SK-N-SH (cell line): ENCODE measurements at regions not wholly inside any gene's neighbourhood (a gene's known extent, or its start where the extent isn't known, plus 50 kb on each side); places are given as distances from the start of the nearest gene placed in this dataset.

Source experiments
- CTCF ChIA-PET: fragments of 300-600, 350-600 bp; formaldehyde crosslinking; extraction: SDS; loops from one replicate; lab custom pipeline; 2021; lab: Yijun Ruan, JAX
- POLR2A ChIA-PET: fragments of 350-600 bp; sonication (Branson Sonifier 250); formaldehyde crosslinking; extraction: SDS; loops from one replicate; lab custom pipeline; 2020; ENCODE audit warnings: antibody characterized with exemption, inconsistent platforms; lab: Yijun Ruan, JAX
- DNase-seq: peaks from one replicate; pipeline ENCODE4 v3.0.0; 2012
- H2AFZ ChIP-seq: fragments of 200-600 bp; sonication (generic); 2 replicates; pipeline ENCODE4 v1.8.1; 2016; ENCODE audit warnings: antibody characterized with exemption, mild to moderate bottlenecking, low read depth
- H3F3A ChIP-seq: fragments of 200-600 bp; sonication (generic); replicated peaks from 2 replicates; pipeline ENCODE3; 2016; ENCODE audit warnings: antibody characterized with exemption, mild to moderate bottlenecking; ENCODE audit not compliant: insufficient read depth
- H3K27ac ChIP-seq, 2 experiments: fragments of 200-500 bp in 1 of 2; fragments of 200-600 bp in 1 of 2; sonication (Bioruptor generic) in 1 of 2; sonication (generic), shearing (Covaris generic) in 1 of 2; 2 replicates each; pipeline versions ENCODE4 v1.5.1 to v1.6.1; 2014 to 2016; ENCODE audit warnings: low read depth in 2 of 2, inconsistent platforms in 1 of 2, low read length in 1 of 2, mild to moderate bottlenecking in 1 of 2, mixed read lengths in 1 of 2
- H3K27me3 ChIP-seq: fragments of 200-600 bp; sonication (generic), shearing (Covaris generic); 2 replicates; pipeline ENCODE4 v1.6.1; 2016; ENCODE audit warnings: mixed run types; ENCODE audit not compliant: insufficient read depth
- H3K36me3 ChIP-seq, 2 experiments: fragments of 200-500 bp in 1 of 2; fragments of 200-600 bp in 1 of 2; sonication (Bioruptor generic) in 1 of 2; sonication (generic) in 1 of 2; replicated peaks in 1 of 2; 2 replicates each; pipeline versions ENCODE3 to v1.5.1; 2014 to 2016; ENCODE audit warnings: low read length in 1 of 2, mild to moderate bottlenecking in 1 of 2; ENCODE audit not compliant: insufficient read depth in 2 of 2, control insufficient read depth in 1 of 2
- H3K4me1 ChIP-seq, 2 experiments: fragments of 200-500 bp in 1 of 2; fragments of 200-600 bp in 1 of 2; sonication (Bioruptor generic) in 1 of 2; sonication (generic), shearing (Covaris generic) in 1 of 2; 2 replicates each; pipeline versions ENCODE4 v1.5.1 to v1.6.1; 2014 to 2016; ENCODE audit warnings: low read depth in 1 of 2, low read length in 1 of 2, mixed run types in 1 of 2; ENCODE audit not compliant: insufficient read depth in 2 of 2, control insufficient read depth in 1 of 2
- H3K4me2 ChIP-seq: fragments of 200-600 bp; sonication (generic), shearing (Covaris generic); 2 replicates; pipeline ENCODE4 v1.6.1; 2017; ENCODE audit warnings: mixed run types
- H3K4me3 ChIP-seq, 2 experiments: fragments of 200-500 bp in 1 of 2; fragments of 200-600 bp in 1 of 2; sonication (Bioruptor generic) in 1 of 2; sonication (generic), shearing (Covaris generic) in 1 of 2; 2 replicates each; pipeline versions ENCODE4 v1.5.1 to v1.8.1; 2014 to 2016; ENCODE audit warnings: low read depth in 2 of 2, inconsistent platforms in 1 of 2, low read length in 1 of 2, mild to moderate bottlenecking in 1 of 2, mixed read lengths in 1 of 2, moderate library complexity in 1 of 2
- H3K79me2 ChIP-seq: fragments of 200-600 bp; sonication (generic); 2 replicates; pipeline ENCODE4 v1.8.1; 2017; ENCODE audit warnings: mild to moderate bottlenecking; ENCODE audit not compliant: insufficient read depth
- H3K9ac ChIP-seq: fragments of 200-600 bp; sonication (generic); 2 replicates; pipeline ENCODE4 v1.6.1; 2017; ENCODE audit warnings: mixed run types
- H3K9me2 ChIP-seq: fragments of 200-600 bp; sonication (generic); 2 replicates; pipeline ENCODE4 v1.6.1; 2017; ENCODE audit warnings: mixed run types
- H3K9me3 ChIP-seq: fragments of 200-600 bp; sonication (generic); 2 replicates; pipeline ENCODE4 v1.6.1; 2017; ENCODE audit warnings: mixed run types, mild to moderate bottlenecking, moderate library complexity
- H4K20me1 ChIP-seq: fragments of 200-600 bp; sonication (generic); 2 replicates; pipeline ENCODE4 v1.6.1; 2017; ENCODE audit warnings: mild to moderate bottlenecking, mixed run types; ENCODE audit not compliant: insufficient read depth
- ELF1 ChIP-seq: IDR thresholded peaks from 2 replicates; pipeline ENCODE4 v1.4.0; 2012
- EP300 ChIP-seq, 2 experiments: IDR thresholded peaks; 2 replicates each; pipeline versions ENCODE4 v1.4.0 to v1.6.1; 2012; ENCODE audit warnings: borderline replicate concordance in 1 of 2, low read depth in 1 of 2, low read length in 1 of 2
- EZH2phosphoT487 ChIP-seq: fragments of 200-600 bp; sonication (generic); IDR thresholded peaks from 2 replicates; pipeline ENCODE4 v1.6.1; 2017; ENCODE audit warnings: low read depth, mixed run types, mild to moderate bottlenecking, antibody characterized with exemption, moderate library complexity, borderline replicate concordance
- FOXJ3 ChIP-seq: sonication (generic); formaldehyde crosslinking; IDR thresholded peaks from 2 replicates; pipeline ENCODE4 v1.5.1; 2020; ENCODE audit warnings: mild to moderate bottlenecking, missing genetic modification reagents
- FOXM1 ChIP-seq: IDR thresholded peaks from 2 replicates; pipeline ENCODE4 v1.4.0; 2012; ENCODE audit warnings: low read depth, mild to moderate bottlenecking
- GATA2 ChIP-seq: sonication (generic); formaldehyde crosslinking; IDR thresholded peaks from 2 replicates; pipeline ENCODE4 v1.5.0; 2020; ENCODE audit warnings: mild to moderate bottlenecking, missing genetic modification reagents
- MEF2A ChIP-seq: IDR thresholded peaks from 2 replicates; pipeline ENCODE4 v1.4.0; 2012; ENCODE audit warnings: low read depth, borderline replicate concordance
- NRF1 ChIP-seq: IDR thresholded peaks from 2 replicates; pipeline ENCODE4 v1.6.1; 2012; ENCODE audit warnings: low read depth, mild to moderate bottlenecking, low read length
- PBX3 ChIP-seq: IDR thresholded peaks from 2 replicates; pipeline ENCODE4; 2012
- POLR2AphosphoS5 ChIP-seq: IDR thresholded peaks from 2 replicates; pipeline ENCODE4 v1.6.1; 2012; ENCODE audit warnings: low read depth, low read length
- RCOR1 ChIP-seq: fragments of 150-350 bp; IDR thresholded peaks from 2 replicates; pipeline ENCODE4 v1.6.1; 2017; ENCODE audit warnings: antibody characterized with exemption, low read length
- REST ChIP-seq: IDR thresholded peaks from 2 replicates; pipeline ENCODE4 v1.6.1; 2012; ENCODE audit warnings: mild to moderate bottlenecking, low read depth, low read length, moderate library complexity
- RFX5 ChIP-seq: IDR thresholded peaks from 2 replicates; pipeline ENCODE4 v1.6.1; 2012; ENCODE audit warnings: mild to moderate bottlenecking, improper control_type of control experiment, low read length
- RXRA ChIP-seq: IDR thresholded peaks from 2 replicates; pipeline ENCODE4 v1.4.0; 2012; ENCODE audit warnings: low read depth, mild to moderate bottlenecking, borderline replicate concordance
- SMC3 ChIP-seq: IDR thresholded peaks from 2 replicates; pipeline ENCODE4 v1.6.1; 2012; ENCODE audit warnings: low read depth, low read length, improper control_type of control experiment
- TEAD4 ChIP-seq: IDR thresholded peaks from 2 replicates; pipeline ENCODE4 v1.4.0; 2012; ENCODE audit warnings: mild to moderate bottlenecking, borderline replicate concordance; ENCODE audit not compliant: insufficient read depth
- USF1 ChIP-seq: IDR thresholded peaks from 2 replicates; pipeline ENCODE4 v1.4.0; 2012; ENCODE audit warnings: low read depth, borderline replicate concordance
- USF2 ChIP-seq: fragments of 150-350 bp; IDR thresholded peaks from 2 replicates; pipeline ENCODE4 v1.6.1; 2017; ENCODE audit warnings: antibody characterized with exemption, low read length, low read depth, borderline replicate concordance
- ZBTB33 ChIP-seq: IDR thresholded peaks from 2 replicates; pipeline ENCODE4 v1.4.0; 2012; ENCODE audit warnings: low read depth, borderline replicate concordance
- WGBS: methylation state at CpG from one replicate; pipeline ENCODE4 v1.1.6; 2017; ENCODE audit warnings: low lambda C conversion rate; 5-methylcytosine and 5-hydroxymethylcytosine counted together

- no peak overlapping the region for H3K9ac ChIP-seq
- no peaks in the 10 kb centered on the region for H4K20me1 ChIP-seq
- no peak overlapping the region for H3K4me2 ChIP-seq
Measured at GRCh38 chr12:43292699-43293098, 259.3 kb downstream of the ADAMTS20 start.

More at GRCh38 chr12:43292699-43293098, 259.3 kb downstream of the ADAMTS20 start:
- peak overlapping the region in 1 of 2 experiments; percentile 22; a peak in 1 of 4 replicates for H3K27ac ChIP-seq
- H3K4me3 ChIP-seq, result no peak overlapping the region
- no peaks in the 10 kb centered on the region for H3K9me2 ChIP-seq
- CTCF ChIA-PET, result no interaction called here
- H3K79me2 ChIP-seq, result no peaks in the 10 kb centered on the region
- 38% methylated on average over 2 of the region's 2 CpGs for WGBS
- TF ChIP-seq ZBTB33 (no peak), REST (no peak), FOXJ3 (no peak), TEAD4 (no peak), NRF1 (no peak), ELF1 (no peak), EP300 (IDR thresholded peaks at IDR 0.05; ENCODE audit: borderline replicate concordance in 1 of 2, low read depth in 1 of 2, low read length in 1 of 2) (no peak), MEF2A (no peak), PBX3 (no peak; the same call in 1 of the 2 replicates), GATA2 (no peak), USF2 (no peak), RFX5 (no peak), POLR2AphosphoS5 (no peak), RCOR1 (no peak), FOXM1 (no peak), RXRA (no peak), USF1 (no peak), EZH2phosphoT487 (no peak), SMC3 (no peak)
- H3K36me3 ChIP-seq, result no peaks in the 10 kb centered on the region
- no peaks in the 10 kb centered on the region; a peak in 1 of 4 replicates for H3K4me1 ChIP-seq
- H3K27me3 ChIP-seq, result no peaks in the 10 kb centered on the region
- no peaks in the 10 kb centered on the region for H3K9me3 ChIP-seq
- POLR2A ChIA-PET, result no interaction called here
- H3F3A ChIP-seq, result no peaks in the 10 kb centered on the region
- DNase-seq, result no peak
- no peak overlapping the region for H2AFZ ChIP-seq
